Hematopoietic multipotent progenitor cell (in vitro differentiated cells): ENCODE measurements at regions not wholly inside any gene's neighbourhood (a gene's known extent, or its start where the extent isn't known, plus 50 kb on each side); places are given as distances from the start of the nearest gene placed in this dataset.
"Not testable (repeated sequence)": the region's sequence is repeated elsewhere in the genome, so short reads cannot be mapped to it uniquely, and the experiment has no call there.

ENCODE experiments used
- DNase-seq, 3 donors: peaks; one replicate each; pipeline ENCODE4 v3.0.0-alpha.2; 2011 to 2015; ENCODE audit warnings: low read depth in 2 of 3, low spot score in 2 of 3

- DNase-seq = no peak
Measured at GRCh38 chr12:88868050-88868449, 287.8 kb upstream of the KITLG start.

- DNase-seq = no peak
Measured at GRCh38 chr12:88867510-88867909, 287.2 kb upstream of the KITLG start.

GRCh38 chr12:88866881-88867280 is 286.6 kb upstream of the KITLG start:
- no peak for DNase-seq

GRCh38 chr12:88865537-88865936 is 285.3 kb upstream of the KITLG start:
- no peak for DNase-seq

- DNase-seq = no peak
Measured at GRCh38 chr12:88860851-88861250, 280.6 kb upstream of the KITLG start.

- no peak for DNase-seq
Measured at GRCh38 chr12:88856201-88856600, 275.9 kb upstream of the KITLG start.

- DNase-seq = no peak
Measured at GRCh38 chr12:88855301-88855700, 275.0 kb upstream of the KITLG start.

- no peak for DNase-seq
Measured at GRCh38 chr12:88854260-88854659, 274.0 kb upstream of the KITLG start.

GRCh38 chr12:88847246-88847645 is 267.0 kb upstream of the KITLG start:
- DNase-seq = not testable (repeated sequence)

- DNase-seq = no peak
Measured at GRCh38 chr12:88844426-88844825, 264.2 kb upstream of the KITLG start.

GRCh38 chr12:88842314-88842713 is 262.0 kb upstream of the KITLG start:
- no peak for DNase-seq

- DNase-seq = no peak
Measured at GRCh38 chr12:88839486-88839885, 259.2 kb upstream of the KITLG start.

- no peak for DNase-seq
Measured at GRCh38 chr12:88836156-88836555, 255.9 kb upstream of the KITLG start.

GRCh38 chr12:88834226-88834625 is 254.0 kb upstream of the KITLG start:
- no peak for DNase-seq

GRCh38 chr12:88833641-88834116 is 253.4 kb upstream of the KITLG start:
- no peak for DNase-seq

GRCh38 chr12:88828537-88828936 is 248.3 kb upstream of the KITLG start:
- DNase-seq = peak in 1 of 3 donors; percentile 1

- DNase-seq = no peak
Measured at GRCh38 chr12:88820012-88820411, 239.7 kb upstream of the KITLG start.

GRCh38 chr12:88816201-88816600 is 235.9 kb upstream of the KITLG start:
- DNase-seq = no peak

GRCh38 chr12:88814779-88815178 is 234.5 kb upstream of the KITLG start:
- no peak for DNase-seq

- DNase-seq = no peak
Measured at GRCh38 chr12:88812610-88813009, 232.3 kb upstream of the KITLG start.

- DNase-seq = no peak
Measured at GRCh38 chr12:88810806-88811205, 230.5 kb upstream of the KITLG start.

GRCh38 chr12:88809841-88810240 is 229.6 kb upstream of the KITLG start:
- DNase-seq = not testable (repeated sequence)

GRCh38 chr12:88805692-88806091 is 225.4 kb upstream of the KITLG start:
- no peak for DNase-seq
